Hepatocyte (in vitro differentiated cells): ENCODE measurements at regions not wholly inside any gene's neighbourhood (a gene's known extent, or its start where the extent isn't known, plus 50 kb on each side); places are given as distances from the start of the nearest gene placed in this dataset.

Experiments
- DNase-seq: peaks from one replicate; pipeline ENCODE4 v3.0.0-alpha.2; 2016; ENCODE audit warnings: low spot score
- H2AFZ ChIP-seq: fragments of 200-600 bp; sonication (generic); 2 replicates; pipeline ENCODE4 v1.6.0; 2016; ENCODE audit warnings: antibody characterized with exemption, mild to moderate bottlenecking
- H3K27ac ChIP-seq: fragments of 200-600 bp; sonication (generic); 2 replicates; pipeline ENCODE4 v1.5.1; 2016; ENCODE audit warnings: mild to moderate bottlenecking
- H3K27me3 ChIP-seq: fragments of 200-600 bp; sonication (generic); 2 replicates; pipeline ENCODE4 v1.6.1; 2016
- H3K36me3 ChIP-seq: fragments of 200-600 bp; sonication (generic); replicated peaks from 2 replicates; pipeline ENCODE4 v1.5.1; 2016; ENCODE audit warnings: low read depth; ENCODE audit not compliant: insufficient read depth
- H3K4me1 ChIP-seq: fragments of 200-600 bp; sonication (generic); 2 replicates; pipeline ENCODE4 v1.5.1; 2016; ENCODE audit warnings: mild to moderate bottlenecking, moderate library complexity; ENCODE audit not compliant: insufficient read depth
- H3K4me2 ChIP-seq: fragments of 200-600 bp; sonication (generic); 2 replicates; pipeline ENCODE4 v1.6.0; 2016
- H3K4me3 ChIP-seq: fragments of 200-600 bp; sonication (generic); 2 replicates; pipeline ENCODE4 v1.5.1; 2016; ENCODE audit warnings: mild to moderate bottlenecking
- H3K79me2 ChIP-seq: fragments of 200-600 bp; sonication (generic); 2 replicates; pipeline ENCODE4 v1.6.0; 2017; ENCODE audit warnings: mild to moderate bottlenecking
- H3K9me2 ChIP-seq: fragments of 200-600 bp; sonication (generic); replicated peaks from 2 replicates; pipeline ENCODE4 v1.6.0; 2017; ENCODE audit warnings: mild to moderate bottlenecking; ENCODE audit not compliant: insufficient read depth
- H3K9me3 ChIP-seq: fragments of 200-600 bp; sonication (generic); 2 replicates; pipeline ENCODE4 v1.5.1; 2016; ENCODE audit warnings: low read depth, mild to moderate bottlenecking
- H4K20me1 ChIP-seq: fragments of 200-600 bp; sonication (generic); 2 replicates; pipeline ENCODE4 v1.6.0; 2016; ENCODE audit warnings: mild to moderate bottlenecking; ENCODE audit not compliant: insufficient read depth, poor library complexity, severe bottlenecking
- EZH2 ChIP-seq: fragments of 200-600 bp; sonication (generic); IDR thresholded peaks from 2 replicates; pipeline ENCODE4 v1.6.1; 2016; ENCODE audit warnings: antibody characterized with exemption, mild to moderate bottlenecking, borderline replicate concordance
- EZH2phosphoT487 ChIP-seq: fragments of 200-600 bp; sonication (generic); IDR thresholded peaks from one replicate; pipeline ENCODE4 v1.6.1; 2018; ENCODE audit warnings: antibody characterized with exemption, mild to moderate bottlenecking, low read depth, moderate library complexity; ENCODE audit not compliant: unreplicated experiment, severe bottlenecking
- WGBS: methylation state at CpG from one replicate; pipeline ENCODE4 v1.1.6; 2016; ENCODE audit warnings: low lambda C conversion rate; ENCODE audit errors: missing lambda C conversion rate; 5-methylcytosine and 5-hydroxymethylcytosine counted together
- TF ChIP-seq, protein P1 (sequence below): fragments of 200-600 bp; sonication (generic); IDR thresholded peaks from 2 replicates; pipeline ENCODE4 v1.5.1; 2016; ENCODE audit warnings: antibody characterized with exemption, mild to moderate bottlenecking; ENCODE audit not compliant: poor library complexity

GRCh38 chr1:56424744-56425493 is 154.4 kb downstream of the PLPP3 start:
- WGBS, result 81% methylated on average over 6 of the region's 6 CpGs
- Histone ChIP-seq H3K9me3 (no peaks in the 10 kb centered on the region), H3K27ac (no peak overlapping the region), H3K36me3 (no peaks in the 10 kb centered on the region), H3K4me1 (no peaks in the 10 kb centered on the region), H4K20me1 (no peaks in the 10 kb centered on the region), H3K27me3 (no peaks in the 10 kb centered on the region), H3K4me2 (no peak overlapping the region), H3K4me3 (no peak overlapping the region), H3K79me2 (no peaks in the 10 kb centered on the region), H2AFZ (no peak overlapping the region), H3K9me2 (no peaks in the 10 kb centered on the region)
- peak; percentile 59 for DNase-seq
- TF ChIP-seq, protein P1, sequence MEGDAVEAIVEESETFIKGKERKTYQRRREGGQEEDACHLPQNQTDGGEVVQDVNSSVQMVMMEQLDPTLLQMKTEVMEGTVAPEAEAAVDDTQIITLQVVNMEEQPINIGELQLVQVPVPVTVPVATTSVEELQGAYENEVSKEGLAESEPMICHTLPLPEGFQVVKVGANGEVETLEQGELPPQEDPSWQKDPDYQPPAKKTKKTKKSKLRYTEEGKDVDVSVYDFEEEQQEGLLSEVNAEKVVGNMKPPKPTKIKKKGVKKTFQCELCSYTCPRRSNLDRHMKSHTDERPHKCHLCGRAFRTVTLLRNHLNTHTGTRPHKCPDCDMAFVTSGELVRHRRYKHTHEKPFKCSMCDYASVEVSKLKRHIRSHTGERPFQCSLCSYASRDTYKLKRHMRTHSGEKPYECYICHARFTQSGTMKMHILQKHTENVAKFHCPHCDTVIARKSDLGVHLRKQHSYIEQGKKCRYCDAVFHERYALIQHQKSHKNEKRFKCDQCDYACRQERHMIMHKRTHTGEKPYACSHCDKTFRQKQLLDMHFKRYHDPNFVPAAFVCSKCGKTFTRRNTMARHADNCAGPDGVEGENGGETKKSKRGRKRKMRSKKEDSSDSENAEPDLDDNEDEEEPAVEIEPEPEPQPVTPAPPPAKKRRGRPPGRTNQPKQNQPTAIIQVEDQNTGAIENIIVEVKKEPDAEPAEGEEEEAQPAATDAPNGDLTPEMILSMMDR, result no peak
- TF ChIP-seq EZH2, result no peak
- no peak for TF ChIP-seq EZH2phosphoT487

- TF ChIP-seq, protein P1, result no peak
- no peak for TF ChIP-seq EZH2phosphoT487
- no peak for TF ChIP-seq EZH2
- H3K9me3 ChIP-seq, result no peaks in the 10 kb centered on the region
- no peak overlapping the region for H3K4me3 ChIP-seq
- H3K4me2 ChIP-seq, result no peak overlapping the region
- no peaks in the 10 kb centered on the region for H3K36me3 ChIP-seq
- no peak overlapping the region for H2AFZ ChIP-seq
- H3K4me1 ChIP-seq, result peaks cover 1% of the 10 kb centered on the region
- WGBS, result 77% methylated on average over 4 of the region's 4 CpGs
- H3K79me2 ChIP-seq, result no peaks in the 10 kb centered on the region
- H3K27ac ChIP-seq, result no peak overlapping the region
- no peak for DNase-seq
- H3K27me3 ChIP-seq, result no peaks in the 10 kb centered on the region
- H3K9me2 ChIP-seq, result no peaks in the 10 kb centered on the region
- no peaks in the 10 kb centered on the region for H4K20me1 ChIP-seq
Observed at GRCh38 chr1:56423716-56424115, 155.6 kb downstream of the PLPP3 start.

GRCh38 chr1:56418151-56418631 is 161.2 kb downstream of the PLPP3 start:
- Histone ChIP-seq H3K36me3 (no peaks in the 10 kb centered on the region), H3K9me2 (no peaks in the 10 kb centered on the region), H3K27ac (peak overlapping the region; percentile 47), H3K27me3 (no peaks in the 10 kb centered on the region), H3K79me2 (no peaks in the 10 kb centered on the region), H3K4me2 (peak overlapping the region; percentile 5), H3K4me3 (no peak overlapping the region), H3K4me1 (peaks cover 34% of the 10 kb centered on the region), H3K9me3 (no peaks in the 10 kb centered on the region), H4K20me1 (no peaks in the 10 kb centered on the region), H2AFZ (no peak overlapping the region)
- TF ChIP-seq, protein P1, result no peak
- TF ChIP-seq EZH2phosphoT487, result no peak
- TF ChIP-seq EZH2, result no peak
- 68% methylated on average over 6 of the region's 6 CpGs for WGBS
- DNase-seq, result no peak
